ACC112 (cell line): ENCODE measurements at regions not wholly inside any gene's neighbourhood (a gene's known extent, or its start where the extent isn't known, plus 50 kb on each side); places are given as distances from the start of the nearest gene placed in this dataset.

Experiments
- H2AFZ ChIP-seq: fragments of 200-600 bp; sonication (generic); one replicate; pipeline ENCODE4 v1.6.0; 2017; ENCODE audit warnings: antibody characterized with exemption, low read length; ENCODE audit not compliant: unreplicated experiment
- H3K27ac ChIP-seq: fragments of 200-600 bp; sonication (generic); 2 replicates; pipeline ENCODE4 v1.5.1; 2014; ENCODE audit warnings: low read depth, mild to moderate bottlenecking, antibody characterized with exemption, low read length, moderate library complexity
- H3K27me3 ChIP-seq: fragments of 200-600 bp; sonication (generic); 2 replicates; pipeline ENCODE4 v1.6.1; 2014; ENCODE audit warnings: mild to moderate bottlenecking, antibody characterized with exemption, low read length, moderate library complexity, mixed read lengths; ENCODE audit not compliant: insufficient read depth
- H3K36me3 ChIP-seq: fragments of 200-600 bp; sonication (generic); 2 replicates; pipeline ENCODE4 v1.6.1; 2016; ENCODE audit warnings: mild to moderate bottlenecking, antibody characterized with exemption, low read length, moderate library complexity, mixed read lengths; ENCODE audit not compliant: insufficient read depth
- H3K4me1 ChIP-seq: fragments of 200-600 bp; sonication (generic); one replicate; pipeline ENCODE4 v1.6.1; 2016; ENCODE audit warnings: low read length, mixed read lengths; ENCODE audit not compliant: insufficient read depth, unreplicated experiment, control insufficient read depth
- H3K4me3 ChIP-seq: fragments of 200-600 bp; sonication (generic); 2 replicates; pipeline ENCODE4 v1.5.1; 2014; ENCODE audit warnings: mild to moderate bottlenecking, low read depth, low read length
- H3K79me2 ChIP-seq: fragments of 200-600 bp; sonication (generic); one replicate; pipeline ENCODE4 v1.6.0; 2016; ENCODE audit warnings: low read length; ENCODE audit not compliant: control insufficient read depth, unreplicated experiment, insufficient read depth

- H3K36me3 ChIP-seq, result no peaks in the 10 kb centered on the region
- H3K79me2 ChIP-seq, result no peaks in the 10 kb centered on the region
- no peak overlapping the region for H2AFZ ChIP-seq
- H3K4me1 ChIP-seq, result no peaks in the 10 kb centered on the region
- H3K4me3 ChIP-seq, result no peak overlapping the region
- H3K27me3 ChIP-seq, result peaks cover 5% of the 10 kb centered on the region; the same call in 1 of the 2 replicates
- H3K27ac ChIP-seq, result no peak overlapping the region
Observed at GRCh38 chr13:99751517-99752199, 219.9 kb downstream of the ZIC5 start.

GRCh38 chr13:99750951-99751350, 220.6 kb downstream of the ZIC5 start:
- Histone ChIP-seq H3K4me1 (no peaks in the 10 kb centered on the region), H3K27ac (no peak overlapping the region), H3K36me3 (no peaks in the 10 kb centered on the region), H3K79me2 (no peaks in the 10 kb centered on the region), H3K27me3 (peaks cover 11% of the 10 kb centered on the region; the same call in 1 of the 2 replicates), H2AFZ (no peak overlapping the region), H3K4me3 (no peak overlapping the region)

- H3K36me3 ChIP-seq, result no peaks in the 10 kb centered on the region
- H3K27me3 ChIP-seq, result peaks cover 22% of the 10 kb centered on the region
- H3K79me2 ChIP-seq, result no peaks in the 10 kb centered on the region
- no peak overlapping the region for H3K4me3 ChIP-seq
- no peaks in the 10 kb centered on the region for H3K4me1 ChIP-seq
- H3K27ac ChIP-seq, result no peak overlapping the region
- no peak overlapping the region for H2AFZ ChIP-seq
Observed at GRCh38 chr13:99749271-99750019, 222.1 kb downstream of the ZIC5 start.

GRCh38 chr13:99747403-99747710, 224.2 kb downstream of the ZIC5 start:
- no peak overlapping the region for H2AFZ ChIP-seq

GRCh38 chr13:99746637-99747402, 224.7 kb downstream of the ZIC5 start:
- Histone ChIP-seq H3K4me3 (no peak overlapping the region), H3K4me1 (no peaks in the 10 kb centered on the region), H2AFZ (no peak overlapping the region), H3K27me3 (peaks cover 42% of the 10 kb centered on the region), H3K79me2 (no peaks in the 10 kb centered on the region), H3K36me3 (no peaks in the 10 kb centered on the region), H3K27ac (no peak overlapping the region)

More at GRCh38 chr13:99747403-99747710, 224.2 kb downstream of the ZIC5 start:
- Histone ChIP-seq H3K79me2 (no peaks in the 10 kb centered on the region), H3K4me3 (no peak overlapping the region), H3K36me3 (no peaks in the 10 kb centered on the region), H3K4me1 (no peaks in the 10 kb centered on the region), H3K27me3 (peaks cover 36% of the 10 kb centered on the region), H3K27ac (no peak overlapping the region)

- Histone ChIP-seq H3K4me3 (no peak overlapping the region), H3K27me3 (peaks cover 69% of the 10 kb centered on the region), H3K79me2 (no peaks in the 10 kb centered on the region), H3K36me3 (no peaks in the 10 kb centered on the region), H3K27ac (no peak overlapping the region), H2AFZ (no peak overlapping the region), H3K4me1 (no peaks in the 10 kb centered on the region)
Observed at GRCh38 chr13:99743094-99743493, 228.5 kb downstream of the ZIC5 start.

- Histone ChIP-seq H3K27me3 (peaks cover 64% of the 10 kb centered on the region), H2AFZ (no peak overlapping the region), H3K4me1 (no peaks in the 10 kb centered on the region), H3K4me3 (no peak overlapping the region), H3K27ac (no peak overlapping the region), H3K79me2 (no peaks in the 10 kb centered on the region), H3K36me3 (no peaks in the 10 kb centered on the region)
Observed at GRCh38 chr13:99741960-99742359, 229.6 kb downstream of the ZIC5 start.

GRCh38 chr13:99740251-99740979, 231.2 kb downstream of the ZIC5 start:
- H3K79me2 ChIP-seq, result no peaks in the 10 kb centered on the region
- H3K27me3 ChIP-seq, result peaks cover 60% of the 10 kb centered on the region
- no peak overlapping the region for H3K4me3 ChIP-seq
- H2AFZ ChIP-seq, result no peak overlapping the region
- H3K36me3 ChIP-seq, result no peaks in the 10 kb centered on the region
- H3K4me1 ChIP-seq, result no peaks in the 10 kb centered on the region
- H3K27ac ChIP-seq, result no peak overlapping the region

GRCh38 chr13:99738626-99739025, 232.9 kb downstream of the ZIC5 start:
- peaks cover 57% of the 10 kb centered on the region for H3K27me3 ChIP-seq
- no peaks in the 10 kb centered on the region for H3K79me2 ChIP-seq
- H3K36me3 ChIP-seq, result no peaks in the 10 kb centered on the region
- H3K4me3 ChIP-seq, result no peak overlapping the region
- H3K4me1 ChIP-seq, result no peaks in the 10 kb centered on the region
- no peak overlapping the region for H2AFZ ChIP-seq
- no peak overlapping the region for H3K27ac ChIP-seq

GRCh38 chr13:99737481-99738245, 233.9 kb downstream of the ZIC5 start:
- Histone ChIP-seq H3K27ac (no peak overlapping the region), H3K79me2 (no peaks in the 10 kb centered on the region), H2AFZ (no peak overlapping the region), H3K27me3 (peaks cover 57% of the 10 kb centered on the region), H3K4me3 (no peak overlapping the region), H3K4me1 (no peaks in the 10 kb centered on the region), H3K36me3 (no peaks in the 10 kb centered on the region)
